GM10266 (cell line): ENCODE measurements at regions not wholly inside any gene's neighbourhood (a gene's known extent, or its start where the extent isn't known, plus 50 kb on each side); places are given as distances from the start of the nearest gene placed in this dataset.

Experiments used
- DNase-seq: peaks from one replicate; pipeline ENCODE4 v3.0.0; 2012; ENCODE audit errors: extremely low spot score
- TF ChIP-seq, protein P1 (sequence below): IDR thresholded peaks from 2 replicates; pipeline ENCODE4 v1.5.1; 2012; ENCODE audit warnings: mild to moderate bottlenecking, low read depth; ENCODE audit not compliant: control insufficient read depth, insufficient read depth; ENCODE audit errors: missing control alignments

DNA sequence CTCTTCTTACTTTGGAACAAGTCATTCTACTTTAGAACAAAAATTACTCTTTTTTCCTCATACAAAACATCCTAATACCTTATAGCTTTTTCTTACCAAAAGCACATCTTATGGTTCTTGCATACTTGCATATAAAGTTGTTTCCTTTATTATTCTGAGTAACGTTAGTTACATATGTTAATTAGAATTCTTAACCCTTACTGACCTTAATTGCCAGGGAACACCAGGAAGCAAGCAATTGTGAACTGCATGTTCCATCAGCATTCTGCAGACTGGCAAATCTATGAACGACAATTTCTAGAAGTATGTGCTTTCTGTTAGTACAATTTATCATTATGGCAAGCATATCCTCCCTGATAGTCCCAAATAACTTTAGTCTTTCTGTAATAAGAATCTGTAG lies 831.0 kb downstream of the C6orf118 start:
- TF ChIP-seq, protein P1, sequence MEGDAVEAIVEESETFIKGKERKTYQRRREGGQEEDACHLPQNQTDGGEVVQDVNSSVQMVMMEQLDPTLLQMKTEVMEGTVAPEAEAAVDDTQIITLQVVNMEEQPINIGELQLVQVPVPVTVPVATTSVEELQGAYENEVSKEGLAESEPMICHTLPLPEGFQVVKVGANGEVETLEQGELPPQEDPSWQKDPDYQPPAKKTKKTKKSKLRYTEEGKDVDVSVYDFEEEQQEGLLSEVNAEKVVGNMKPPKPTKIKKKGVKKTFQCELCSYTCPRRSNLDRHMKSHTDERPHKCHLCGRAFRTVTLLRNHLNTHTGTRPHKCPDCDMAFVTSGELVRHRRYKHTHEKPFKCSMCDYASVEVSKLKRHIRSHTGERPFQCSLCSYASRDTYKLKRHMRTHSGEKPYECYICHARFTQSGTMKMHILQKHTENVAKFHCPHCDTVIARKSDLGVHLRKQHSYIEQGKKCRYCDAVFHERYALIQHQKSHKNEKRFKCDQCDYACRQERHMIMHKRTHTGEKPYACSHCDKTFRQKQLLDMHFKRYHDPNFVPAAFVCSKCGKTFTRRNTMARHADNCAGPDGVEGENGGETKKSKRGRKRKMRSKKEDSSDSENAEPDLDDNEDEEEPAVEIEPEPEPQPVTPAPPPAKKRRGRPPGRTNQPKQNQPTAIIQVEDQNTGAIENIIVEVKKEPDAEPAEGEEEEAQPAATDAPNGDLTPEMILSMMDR = no peak
- DNase-seq = no peak

- DNase-seq = no peak
- TF ChIP-seq, protein P1 = no peak
These were observed 831.6 kb downstream of the C6orf118 start for GRCh38 chr6:164477790-164478189.

- TF ChIP-seq, protein P1 = no peak
- no peak for DNase-seq
These were observed 832.3 kb downstream of the C6orf118 start for GRCh38 chr6:164477101-164477500.

GRCh38 chr6:164469276-164469949 lies 840.0 kb downstream of the C6orf118 start:
- TF ChIP-seq, protein P1 = no peak
- DNase-seq = no peak

- no peak for DNase-seq
- TF ChIP-seq, protein P1 = no peak
These were observed 853.6 kb downstream of the C6orf118 start for GRCh38 chr6:164455835-164456234.

GRCh38 chr6:164453835-164454234 lies 855.6 kb downstream of the C6orf118 start:
- TF ChIP-seq, protein P1 = no peak
- no peak for DNase-seq

GRCh38 chr6:164442572-164442971 lies 866.8 kb downstream of the C6orf118 start:
- TF ChIP-seq, protein P1 = no peak
- DNase-seq = no peak
